ENCODE measurements at regions not wholly inside any gene's neighbourhood (a gene's known extent, or its start where the extent isn't known, plus 50 kb on each side); places are given as distances from the start of the nearest gene placed in this dataset.

DNA sequence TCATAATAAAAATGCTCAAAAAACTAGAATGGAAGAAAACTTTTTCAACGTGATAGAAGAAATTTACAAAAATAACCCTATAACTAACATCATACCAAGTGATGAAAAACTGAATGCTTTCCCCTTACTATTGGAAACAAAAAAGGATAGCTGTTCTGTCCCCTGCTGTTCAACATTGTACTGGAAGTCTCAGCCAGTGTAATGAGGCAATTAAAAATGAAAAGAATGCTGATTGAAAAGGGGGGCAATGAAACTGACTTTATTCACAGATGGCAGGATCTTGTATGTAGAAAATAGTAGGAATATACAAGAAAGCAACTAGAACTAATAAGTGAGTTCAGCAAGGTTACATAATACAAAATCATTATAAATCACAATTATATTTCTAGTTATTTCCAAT lies 337.9 kb upstream of the KITLG start:
- TF ChIP-seq EZH2 (IDR thresholded peaks at IDR 0.05; ENCODE audit: borderline replicate concordance) (no peak), EZH2phosphoT487 (IDR thresholded peaks at IDR 0.05; ENCODE audit: low read depth, severe bottlenecking, unreplicated experiment) (no peak)
- TF ChIP-seq, protein P1, sequence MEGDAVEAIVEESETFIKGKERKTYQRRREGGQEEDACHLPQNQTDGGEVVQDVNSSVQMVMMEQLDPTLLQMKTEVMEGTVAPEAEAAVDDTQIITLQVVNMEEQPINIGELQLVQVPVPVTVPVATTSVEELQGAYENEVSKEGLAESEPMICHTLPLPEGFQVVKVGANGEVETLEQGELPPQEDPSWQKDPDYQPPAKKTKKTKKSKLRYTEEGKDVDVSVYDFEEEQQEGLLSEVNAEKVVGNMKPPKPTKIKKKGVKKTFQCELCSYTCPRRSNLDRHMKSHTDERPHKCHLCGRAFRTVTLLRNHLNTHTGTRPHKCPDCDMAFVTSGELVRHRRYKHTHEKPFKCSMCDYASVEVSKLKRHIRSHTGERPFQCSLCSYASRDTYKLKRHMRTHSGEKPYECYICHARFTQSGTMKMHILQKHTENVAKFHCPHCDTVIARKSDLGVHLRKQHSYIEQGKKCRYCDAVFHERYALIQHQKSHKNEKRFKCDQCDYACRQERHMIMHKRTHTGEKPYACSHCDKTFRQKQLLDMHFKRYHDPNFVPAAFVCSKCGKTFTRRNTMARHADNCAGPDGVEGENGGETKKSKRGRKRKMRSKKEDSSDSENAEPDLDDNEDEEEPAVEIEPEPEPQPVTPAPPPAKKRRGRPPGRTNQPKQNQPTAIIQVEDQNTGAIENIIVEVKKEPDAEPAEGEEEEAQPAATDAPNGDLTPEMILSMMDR (IDR thresholded peaks at IDR 0.05; ENCODE audit: poor library complexity) = no peak

All from hepatocyte (in vitro differentiated cells).